ENCODE measurements at regions not wholly inside any gene's neighbourhood (a gene's known extent, or its start where the extent isn't known, plus 50 kb on each side); places are given as distances from the start of the nearest gene placed in this dataset.
"Not testable (repeated sequence)": the region's sequence is repeated elsewhere in the genome, so short reads cannot be mapped to it uniquely, and the experiment has no call there.

DNA sequence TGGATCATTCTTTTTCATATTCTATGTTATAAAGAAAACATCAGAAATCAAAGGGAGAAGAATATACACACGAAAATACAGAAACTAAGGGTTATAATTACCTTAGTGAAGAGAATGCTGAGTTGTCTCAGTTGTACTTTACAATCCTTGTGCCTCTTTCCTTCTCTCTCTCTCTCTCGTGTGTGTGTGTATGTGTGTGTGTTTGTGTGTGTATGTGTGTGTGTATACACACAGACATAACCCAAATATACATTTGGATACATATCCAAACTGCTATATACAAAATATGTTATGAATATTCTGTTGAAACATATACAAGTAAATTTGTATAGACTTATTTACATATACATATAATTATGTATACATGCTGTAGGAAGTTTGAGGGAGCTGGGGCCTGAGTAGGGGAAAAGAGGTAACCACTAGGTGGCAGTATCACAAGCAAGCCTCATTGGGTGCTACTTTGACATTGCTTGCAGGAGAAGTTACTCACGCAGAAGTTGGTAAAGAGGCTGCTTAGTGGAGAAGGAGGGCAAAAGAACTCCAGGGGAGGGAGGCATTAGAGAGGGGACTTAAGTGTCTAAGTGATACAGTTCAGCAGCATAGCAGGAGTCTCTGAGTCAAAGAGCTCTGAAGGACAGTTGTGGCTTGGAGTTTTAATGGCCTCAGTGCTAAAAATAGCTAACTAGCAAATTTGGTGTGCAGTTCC is 465.1 kb upstream of the PCDH20 start:
- H3K18ac ChIP-seq (ENCODE audit: insufficient read length, low read depth, low read length): no peak overlapping the region
- H2AK5ac ChIP-seq (ENCODE audit: insufficient read length, low read length): no peak overlapping the region
- no peak overlapping the region for H3T11ph ChIP-seq (ENCODE audit: low read length)
- no peak overlapping the region for H3K56ac ChIP-seq (ENCODE audit: insufficient read length, low read depth, low read length)
- no peaks in the 10 kb centered on the region for H3K79me2 ChIP-seq (ENCODE audit: insufficient read depth, low read length)
- H4K20me1 ChIP-seq (ENCODE audit: control insufficient read depth, insufficient read depth, insufficient read length): no peaks in the 10 kb centered on the region
- no peak overlapping the region for H2BK15ac ChIP-seq (ENCODE audit: low read depth, low read length)
- H3K9ac ChIP-seq (ENCODE audit: extremely low read depth, insufficient read length, low read length): no peak overlapping the region
- H2BK20ac ChIP-seq (ENCODE audit: low read depth, low read length, poor library complexity, severe bottlenecking): no peak overlapping the region
- no peak overlapping the region for H3K4me2 ChIP-seq (ENCODE audit: insufficient read depth, insufficient read length, low read length)
- H4K8ac ChIP-seq (replicated peaks; ENCODE audit: insufficient read length, low read depth, low read length): no peak overlapping the region
- H4K5ac ChIP-seq (ENCODE audit: insufficient read length, low read depth, low read length): no peak overlapping the region
- H3K23ac ChIP-seq (ENCODE audit: insufficient read length, low read depth, low read length): no peak overlapping the region
- H3K4ac ChIP-seq (ENCODE audit: low read depth, low read length): no peak overlapping the region
- H3K4me3 Mint-ChIP-seq: no peak overlapping the region
- WGBS (ENCODE audit: extremely low coverage, insufficient read length, low lambda C conversion rate): no CpG with 5 or more reads among the region's 3 CpGs
- H3K27me3 ChIP-seq (ENCODE audit: insufficient read depth, low read length): no peaks in the 10 kb centered on the region
- H3K14ac ChIP-seq (ENCODE audit: insufficient read depth, low read length): no peak overlapping the region
- no peak overlapping the region for H2BK12ac ChIP-seq (ENCODE audit: insufficient read length, low read depth, low read length)
- peaks cover 4% of the 10 kb centered on the region for H3K27me3 Mint-ChIP-seq (ENCODE audit: low read depth)
- H3K9me3 ChIP-seq (ENCODE audit: control insufficient read depth, low read depth, low read length): no peaks in the 10 kb centered on the region
- H4K91ac ChIP-seq (ENCODE audit: insufficient read length, low read depth, low read length): no peak overlapping the region
- H3K27ac ChIP-seq (ENCODE audit: insufficient read length, low read depth, low read length): no peak overlapping the region
- peaks cover 0 to 2% of the 10 kb centered on the region in 2 experiments; a peak in 1 of 4 replicates for H3K4me1 Mint-ChIP-seq
- peak; percentile 58 for DNase-seq
- H3K36me3 Mint-ChIP-seq (ENCODE audit: insufficient read depth in 1 of 3, low read depth in 3 of 3): peaks cover 13 to 29% (median 16%) of the 10 kb centered on the region in 3 experiments
- TF ChIP-seq, protein P1, sequence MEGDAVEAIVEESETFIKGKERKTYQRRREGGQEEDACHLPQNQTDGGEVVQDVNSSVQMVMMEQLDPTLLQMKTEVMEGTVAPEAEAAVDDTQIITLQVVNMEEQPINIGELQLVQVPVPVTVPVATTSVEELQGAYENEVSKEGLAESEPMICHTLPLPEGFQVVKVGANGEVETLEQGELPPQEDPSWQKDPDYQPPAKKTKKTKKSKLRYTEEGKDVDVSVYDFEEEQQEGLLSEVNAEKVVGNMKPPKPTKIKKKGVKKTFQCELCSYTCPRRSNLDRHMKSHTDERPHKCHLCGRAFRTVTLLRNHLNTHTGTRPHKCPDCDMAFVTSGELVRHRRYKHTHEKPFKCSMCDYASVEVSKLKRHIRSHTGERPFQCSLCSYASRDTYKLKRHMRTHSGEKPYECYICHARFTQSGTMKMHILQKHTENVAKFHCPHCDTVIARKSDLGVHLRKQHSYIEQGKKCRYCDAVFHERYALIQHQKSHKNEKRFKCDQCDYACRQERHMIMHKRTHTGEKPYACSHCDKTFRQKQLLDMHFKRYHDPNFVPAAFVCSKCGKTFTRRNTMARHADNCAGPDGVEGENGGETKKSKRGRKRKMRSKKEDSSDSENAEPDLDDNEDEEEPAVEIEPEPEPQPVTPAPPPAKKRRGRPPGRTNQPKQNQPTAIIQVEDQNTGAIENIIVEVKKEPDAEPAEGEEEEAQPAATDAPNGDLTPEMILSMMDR (conservative IDR thresholded peaks at IDR 0.05): peak; percentile 84
- H3K4me1 ChIP-seq (ENCODE audit: insufficient read depth, low read length): no peaks in the 10 kb centered on the region
- H3K79me1 ChIP-seq (ENCODE audit: insufficient read depth, low read depth, low read length, poor library complexity, severe bottlenecking): no peaks in the 10 kb centered on the region
- H2BK5ac ChIP-seq (ENCODE audit: insufficient read length, low read length): no peak overlapping the region
- H2BK120ac ChIP-seq (ENCODE audit: low read depth, low read length, poor library complexity, severe bottlenecking): no peak overlapping the region
- H3K27ac Mint-ChIP-seq: peak overlapping the region in 1 of 3 experiments; percentile 74; a peak in 1 of 7 replicates
- H2AFZ ChIP-seq (ENCODE audit: low read length): no peak overlapping the region
- H3K23me2 ChIP-seq (ENCODE audit: insufficient read length, low read depth, low read length, poor library complexity, severe bottlenecking): no peaks in the 10 kb centered on the region
- peaks cover 26 to 33% of the 10 kb centered on the region in 2 experiments for H3K9me3 Mint-ChIP-seq

DNA sequence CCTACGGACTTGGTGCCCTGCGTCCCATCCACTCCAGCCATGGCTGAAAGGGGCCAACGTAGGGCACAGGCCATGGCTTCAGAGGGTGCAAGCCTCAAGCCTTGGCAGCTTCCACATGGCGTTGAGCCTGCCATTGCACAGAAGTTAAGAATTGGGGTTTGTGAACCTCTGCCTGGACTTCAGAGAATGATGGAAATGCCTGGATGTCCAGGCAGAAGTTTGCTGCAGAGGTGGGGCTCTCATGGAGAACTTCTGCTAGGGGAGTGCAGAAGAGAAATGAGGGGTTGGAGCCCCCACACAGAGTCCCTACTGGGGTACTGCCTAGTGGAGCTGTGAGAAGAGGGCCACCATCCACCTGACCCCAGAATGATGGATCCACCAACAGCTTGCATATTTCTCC is 462.9 kb upstream of the PCDH20 start:
- not testable (repeated sequence) for H3K9me3 ChIP-seq (ENCODE audit: control insufficient read depth, low read depth, low read length)
- WGBS (ENCODE audit: extremely low coverage, insufficient read length, low lambda C conversion rate): no CpG with 5 or more reads among the region's 4 CpGs
- peaks cover 13 to 42% (median 25%) of the 10 kb centered on the region in 3 experiments for H3K36me3 Mint-ChIP-seq (ENCODE audit: insufficient read depth in 1 of 3, low read depth in 3 of 3)

More for the DNA sequence above, 462.9 kb upstream of the PCDH20 start:
- not testable (repeated sequence) for H3K56ac ChIP-seq (ENCODE audit: insufficient read length, low read depth, low read length); H3K23ac ChIP-seq (ENCODE audit: insufficient read length, low read depth, low read length); H3K23me2 ChIP-seq (ENCODE audit: insufficient read length, low read depth, low read length, poor library complexity, severe bottlenecking); H3K79me2 ChIP-seq (ENCODE audit: insufficient read depth, low read length); H3K4ac ChIP-seq (ENCODE audit: low read depth, low read length); H2BK15ac ChIP-seq (ENCODE audit: low read depth, low read length); H3K27me3 Mint-ChIP-seq (ENCODE audit: low read depth); H3K27ac Mint-ChIP-seq; H3K14ac ChIP-seq (ENCODE audit: insufficient read depth, low read length); H3K4me2 ChIP-seq (ENCODE audit: insufficient read depth, insufficient read length, low read length); H2BK20ac ChIP-seq (ENCODE audit: low read depth, low read length, poor library complexity, severe bottlenecking); H2BK5ac ChIP-seq (ENCODE audit: insufficient read length, low read length); H2BK12ac ChIP-seq (ENCODE audit: insufficient read length, low read depth, low read length); H3K79me1 ChIP-seq (ENCODE audit: insufficient read depth, low read depth, low read length, poor library complexity, severe bottlenecking); H2AFZ ChIP-seq (ENCODE audit: low read length); H2AK5ac ChIP-seq (ENCODE audit: insufficient read length, low read length); H3K27ac ChIP-seq (ENCODE audit: insufficient read length, low read depth, low read length); H3K18ac ChIP-seq (ENCODE audit: insufficient read length, low read depth, low read length); H4K20me1 ChIP-seq (ENCODE audit: control insufficient read depth, insufficient read depth, insufficient read length); H3K4me1 ChIP-seq (ENCODE audit: insufficient read depth, low read length); H3K9ac ChIP-seq (ENCODE audit: extremely low read depth, insufficient read length, low read length); DNase-seq; H4K5ac ChIP-seq (ENCODE audit: insufficient read length, low read depth, low read length); H3K27me3 ChIP-seq (ENCODE audit: insufficient read depth, low read length); H4K91ac ChIP-seq (ENCODE audit: insufficient read length, low read depth, low read length); H4K8ac ChIP-seq (replicated peaks; ENCODE audit: insufficient read length, low read depth, low read length); H3K4me1 Mint-ChIP-seq; H3K4me3 Mint-ChIP-seq; H3T11ph ChIP-seq (ENCODE audit: low read length); H2BK120ac ChIP-seq (ENCODE audit: low read depth, low read length, poor library complexity, severe bottlenecking)
- peaks cover 41 to 46% of the 10 kb centered on the region in 2 experiments for H3K9me3 Mint-ChIP-seq
